ENCODE measurements at regions not wholly inside any gene's neighbourhood (a gene's known extent, or its start where the extent isn't known, plus 50 kb on each side); places are given as distances from the start of the nearest gene placed in this dataset.
A peak's percentile ranks its signal among the peaks of the same experiment; 100 is the strongest.

DNA sequence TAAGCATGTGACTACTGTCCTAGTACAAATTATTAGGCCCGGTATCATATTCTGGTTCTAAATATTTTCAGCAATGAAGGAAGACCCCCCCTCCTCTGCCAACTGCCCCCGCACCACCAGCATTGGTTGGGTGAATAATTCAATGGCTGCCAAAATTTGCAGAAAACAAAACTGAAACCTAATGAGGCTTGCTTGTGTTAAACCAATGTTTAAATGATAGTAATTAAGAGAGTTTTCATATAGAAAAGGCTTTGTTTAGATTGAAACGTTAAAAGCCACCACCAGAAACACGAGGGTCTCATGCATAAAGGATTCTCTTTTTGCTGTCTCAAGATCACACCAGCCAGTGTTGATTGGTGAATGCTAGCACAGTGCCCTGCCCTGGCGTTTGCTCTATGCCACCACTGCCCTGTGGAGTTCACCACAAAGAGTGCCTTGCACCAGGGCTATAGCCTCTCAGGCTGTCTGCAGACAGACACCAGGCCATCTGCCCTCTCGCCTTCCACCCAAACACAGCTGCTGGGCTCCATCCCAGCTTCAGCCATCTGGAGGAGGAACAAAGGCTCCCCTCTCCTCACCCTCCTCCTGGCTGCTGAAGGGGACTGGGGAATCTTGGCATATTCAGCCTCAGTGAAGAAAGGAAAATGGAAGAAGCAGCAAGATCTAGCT, 200.3 kb upstream of the PFN2 start (continued):
- TF ChIP-seq KDM5A (IDR thresholded peaks at IDR 0.05) (no peak), JUNB (IDR thresholded peaks at IDR 0.05) (no peak), ZFP36 (IDR thresholded peaks at IDR 0.05; ENCODE audit: borderline replicate concordance, partially characterized antibody) (no peak), MYC (IDR thresholded peaks at IDR 0.05; ENCODE audit: borderline replicate concordance, low read length) (no peak)
- TF ChIP-seq, protein P1, sequence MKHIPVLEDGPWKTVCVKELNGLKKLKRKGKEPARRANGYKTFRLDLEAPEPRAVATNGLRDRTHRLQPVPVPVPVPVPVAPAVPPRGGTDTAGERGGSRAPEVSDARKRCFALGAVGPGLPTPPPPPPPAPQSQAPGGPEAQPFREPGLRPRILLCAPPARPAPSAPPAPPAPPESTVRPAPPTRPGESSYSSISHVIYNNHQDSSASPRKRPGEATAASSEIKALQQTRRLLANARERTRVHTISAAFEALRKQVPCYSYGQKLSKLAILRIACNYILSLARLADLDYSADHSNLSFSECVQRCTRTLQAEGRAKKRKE (CRISPR knock-in tag; IDR thresholded peaks at IDR 0.05; ENCODE audit: low read depth), result no peak
- TF ChIP-seq, protein P2, sequence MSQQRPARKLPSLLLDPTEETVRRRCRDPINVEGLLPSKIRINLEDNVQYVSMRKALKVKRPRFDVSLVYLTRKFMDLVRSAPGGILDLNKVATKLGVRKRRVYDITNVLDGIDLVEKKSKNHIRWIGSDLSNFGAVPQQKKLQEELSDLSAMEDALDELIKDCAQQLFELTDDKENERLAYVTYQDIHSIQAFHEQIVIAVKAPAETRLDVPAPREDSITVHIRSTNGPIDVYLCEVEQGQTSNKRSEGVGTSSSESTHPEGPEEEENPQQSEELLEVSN (IDR thresholded peaks at IDR 0.05; ENCODE audit: borderline replicate concordance, low read depth), result no peak

DNA sequence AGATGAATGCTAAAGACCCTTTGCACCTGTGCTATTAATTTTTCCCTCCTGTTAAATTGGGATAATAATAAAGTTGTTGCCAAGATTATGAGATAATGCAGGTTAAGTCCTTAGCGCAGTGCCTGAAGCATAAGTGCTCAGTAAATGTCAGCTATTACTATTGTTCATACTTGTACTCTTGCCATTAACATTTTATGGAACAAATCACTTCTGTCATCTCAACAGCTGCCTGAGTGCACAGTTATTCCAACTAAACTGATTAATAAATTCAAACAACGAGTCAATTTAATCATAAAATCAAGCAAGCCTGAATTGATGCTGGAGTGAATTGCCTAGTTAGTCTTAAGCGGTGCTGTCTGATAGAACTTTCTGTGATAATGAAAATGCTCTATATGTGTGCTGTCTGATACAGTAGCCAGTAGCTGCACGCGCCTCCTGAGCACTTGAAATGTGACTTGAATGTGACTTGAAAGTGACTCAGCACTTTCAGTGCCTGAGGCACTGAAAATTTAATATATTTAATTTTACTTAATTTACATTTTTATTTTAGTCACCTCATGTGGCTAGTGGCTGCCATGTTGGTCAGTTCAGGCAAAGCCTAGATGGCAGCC, 198.7 kb upstream of the PFN2 start:
- 91% methylated on average over 5 of the region's 5 CpGs for WGBS (ENCODE audit: missing lambda C conversion rate)
- H3K4me2 ChIP-seq, result no peak overlapping the region
- H3K4me3 ChIP-seq, result no peak overlapping the region
- ChIA-PET CTCF (interaction anchor here (0.9 to 1.4 kb wide), 2 partner anchors 9 to 15 kb away, joined by 4 read pairs; no protein-coding TSS in a partner anchor), POLR2A (no interaction called here)
- FAIRE-seq (no peak), DNase-seq (ENCODE audit: low read depth in 1 of 2, low spot score in 1 of 2) (no peak), ATAC-seq (no peak)
- TF ChIP-seq GATA3 (IDR thresholded peaks at IDR 0.05; ENCODE audit: borderline replicate concordance), result no peak
- TF ChIP-seq SREBF2 (IDR thresholded peaks at IDR 0.05), result no peak
- TF ChIP-seq HEYL (CRISPR knock-in tag; IDR thresholded peaks at IDR 0.05), result no peak
- TF ChIP-seq JUN (IDR thresholded peaks at IDR 0.05), result no peak
- peak; percentile 72; the same call in 1 of the 2 replicates for TF ChIP-seq NFE2L2 (conservative IDR thresholded peaks at IDR 0.05; ENCODE audit: low read length)
- TF ChIP-seq, protein P3, sequence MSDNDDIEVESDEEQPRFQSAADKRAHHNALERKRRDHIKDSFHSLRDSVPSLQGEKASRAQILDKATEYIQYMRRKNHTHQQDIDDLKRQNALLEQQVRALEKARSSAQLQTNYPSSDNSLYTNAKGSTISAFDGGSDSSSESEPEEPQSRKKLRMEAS (IDR thresholded peaks at IDR 0.05), result no peak
- peak; percentile 73 for TF ChIP-seq MAFK (IDR thresholded peaks at IDR 0.05; ENCODE audit: partially characterized antibody)
- H3K27ac ChIP-seq, result peak overlapping the region; percentile 38 to 66; a peak in 3 of 6 replicates
- no peaks in the 10 kb centered on the region for H3K9me3 ChIP-seq
- H3K4me1 ChIP-seq, result peaks cover 9% of the 10 kb centered on the region; the same call in 1 of the 3 replicates

DNA sequence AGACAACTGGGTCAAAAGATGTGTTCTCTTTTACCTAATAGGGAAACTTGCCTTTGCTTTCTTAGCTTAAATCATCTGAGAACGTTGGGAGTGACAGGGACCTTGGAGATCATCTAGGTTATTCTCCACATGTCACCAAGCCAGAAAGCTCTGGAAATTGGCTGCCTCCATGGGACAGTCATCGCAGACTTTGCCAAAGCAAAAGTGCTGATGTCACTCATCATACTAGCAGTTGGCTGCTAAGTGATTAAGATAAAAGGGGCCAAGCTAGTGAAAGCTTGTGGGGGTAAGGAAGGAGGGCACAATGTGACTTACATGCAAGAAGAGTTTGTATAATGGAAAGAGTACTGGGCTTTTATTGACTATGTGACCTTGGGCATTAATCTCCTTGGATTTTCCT, 198.0 kb upstream of the PFN2 start:
- 53% methylated on average over 2 of the region's 2 CpGs for WGBS (ENCODE audit: missing lambda C conversion rate)
- Histone ChIP-seq H3K4me2 (no peak overlapping the region), H3K27ac (peak overlapping the region in 1 of 2 experiments; percentile 66; a peak in 1 of 6 replicates), H3K4me3 (no peak overlapping the region), H3K4me1 (peaks cover 9% of the 10 kb centered on the region; the same call in 1 of the 3 replicates), H3K9me3 (no peaks in the 10 kb centered on the region)
- ATAC-seq (no peak), FAIRE-seq (no peak), DNase-seq (ENCODE audit: low read depth in 1 of 2, low spot score in 1 of 2) (no peak)
- ChIA-PET POLR2A (no interaction called here), CTCF (interaction anchor here (0.9 to 1.4 kb wide), 3 partner anchors 8 to 16 kb away, joined by 4 read pairs; no protein-coding TSS in a partner anchor)
- TF ChIP-seq MAFK (IDR thresholded peaks at IDR 0.05; ENCODE audit: partially characterized antibody), result peak; percentile 32
- no peak for TF ChIP-seq NR3C1 (IDR thresholded peaks at IDR 0.05)

DNA sequence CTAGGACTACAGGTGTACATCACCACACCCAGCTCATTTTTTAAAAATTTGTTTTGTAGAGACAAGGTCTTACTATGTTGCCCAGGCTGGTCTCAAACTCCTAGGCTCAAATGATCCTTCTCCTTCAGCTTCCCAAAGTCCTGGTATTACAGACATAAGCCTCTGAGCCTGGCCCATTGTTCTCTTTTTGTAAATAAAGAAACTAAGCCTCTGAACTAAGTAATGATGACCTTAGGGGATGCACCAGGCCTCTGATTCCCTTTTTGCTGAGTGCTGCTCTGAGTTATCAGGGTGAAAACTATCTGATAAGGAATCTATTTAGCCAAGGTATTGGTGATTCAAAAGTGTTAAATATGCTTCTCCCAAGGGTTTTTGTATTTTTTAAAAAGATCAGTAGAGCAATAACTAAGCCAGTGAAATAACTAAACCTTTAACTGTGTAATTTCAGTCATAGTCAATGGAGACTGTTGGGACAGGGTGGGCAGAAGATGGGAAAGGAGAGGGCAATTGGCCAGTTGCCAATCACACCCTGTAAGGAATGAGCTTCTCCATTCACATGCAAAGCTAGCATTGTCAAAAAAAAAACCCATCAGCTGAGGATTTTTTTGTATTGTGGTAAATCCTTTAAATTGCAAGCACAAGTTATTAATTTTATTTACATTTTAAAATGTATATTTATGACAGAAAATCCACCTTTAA, 194.8 kb upstream of the PFN2 start:
- FAIRE-seq, result no peak
- POLR2A ChIA-PET, result no interaction called here
- DNase-seq (ENCODE audit: low read depth in 1 of 2, low spot score in 1 of 2), result no peak
- ATAC-seq, result no peak
- no peak overlapping the region for H3K27ac ChIP-seq
- peaks cover 9% of the 10 kb centered on the region; the same call in 1 of the 3 replicates for H3K4me1 ChIP-seq
- no peaks in the 10 kb centered on the region for H3K9me3 ChIP-seq
- H3K4me3 ChIP-seq, result no peak overlapping the region
- H3K4me2 ChIP-seq, result no peak overlapping the region
- CTCF ChIA-PET, result interaction anchor here (1.0 kb wide), 1 partner anchor 94 kb away, joined by 4 read pairs; no protein-coding TSS in a partner anchor
- no peak for TF ChIP-seq ZNF302 (CRISPR knock-in tag; IDR thresholded peaks at IDR 0.05)
- no peak for TF ChIP-seq HOXB13 (CRISPR knock-in tag; IDR thresholded peaks at IDR 0.05; ENCODE audit: low read depth)
- TF ChIP-seq HEYL (CRISPR knock-in tag; IDR thresholded peaks at IDR 0.05), result no peak
- TF ChIP-seq HDAC2 (IDR thresholded peaks at IDR 0.05), result no peak
- no peak for TF ChIP-seq CHD2 (IDR thresholded peaks at IDR 0.05; ENCODE audit: low read length, partially characterized antibody)
- no peak for TF ChIP-seq POLR2AphosphoS2 (conservative IDR thresholded peaks at IDR 0.05; ENCODE audit: low read length)
- TF ChIP-seq ESRRA (IDR thresholded peaks at IDR 0.05; ENCODE audit: borderline replicate concordance, low read length), result no peak
- no peak for TF ChIP-seq CBX8 (IDR thresholded peaks at IDR 0.05)
- no peak for TF ChIP-seq RNF2 (IDR thresholded peaks at IDR 0.05; ENCODE audit: borderline replicate concordance, low read depth)
- no peak for TF ChIP-seq MYC (IDR thresholded peaks at IDR 0.05; ENCODE audit: borderline replicate concordance, low read length)
- TF ChIP-seq, protein P4, sequence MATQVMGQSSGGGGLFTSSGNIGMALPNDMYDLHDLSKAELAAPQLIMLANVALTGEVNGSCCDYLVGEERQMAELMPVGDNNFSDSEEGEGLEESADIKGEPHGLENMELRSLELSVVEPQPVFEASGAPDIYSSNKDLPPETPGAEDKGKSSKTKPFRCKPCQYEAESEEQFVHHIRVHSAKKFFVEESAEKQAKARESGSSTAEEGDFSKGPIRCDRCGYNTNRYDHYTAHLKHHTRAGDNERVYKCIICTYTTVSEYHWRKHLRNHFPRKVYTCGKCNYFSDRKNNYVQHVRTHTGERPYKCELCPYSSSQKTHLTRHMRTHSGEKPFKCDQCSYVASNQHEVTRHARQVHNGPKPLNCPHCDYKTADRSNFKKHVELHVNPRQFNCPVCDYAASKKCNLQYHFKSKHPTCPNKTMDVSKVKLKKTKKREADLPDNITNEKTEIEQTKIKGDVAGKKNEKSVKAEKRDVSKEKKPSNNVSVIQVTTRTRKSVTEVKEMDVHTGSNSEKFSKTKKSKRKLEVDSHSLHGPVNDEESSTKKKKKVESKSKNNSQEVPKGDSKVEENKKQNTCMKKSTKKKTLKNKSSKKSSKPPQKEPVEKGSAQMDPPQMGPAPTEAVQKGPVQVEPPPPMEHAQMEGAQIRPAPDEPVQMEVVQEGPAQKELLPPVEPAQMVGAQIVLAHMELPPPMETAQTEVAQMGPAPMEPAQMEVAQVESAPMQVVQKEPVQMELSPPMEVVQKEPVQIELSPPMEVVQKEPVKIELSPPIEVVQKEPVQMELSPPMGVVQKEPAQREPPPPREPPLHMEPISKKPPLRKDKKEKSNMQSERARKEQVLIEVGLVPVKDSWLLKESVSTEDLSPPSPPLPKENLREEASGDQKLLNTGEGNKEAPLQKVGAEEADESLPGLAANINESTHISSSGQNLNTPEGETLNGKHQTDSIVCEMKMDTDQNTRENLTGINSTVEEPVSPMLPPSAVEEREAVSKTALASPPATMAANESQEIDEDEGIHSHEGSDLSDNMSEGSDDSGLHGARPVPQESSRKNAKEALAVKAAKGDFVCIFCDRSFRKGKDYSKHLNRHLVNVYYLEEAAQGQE (IDR thresholded peaks at IDR 0.05), result no peak
- TF ChIP-seq, protein P1 (CRISPR knock-in tag; IDR thresholded peaks at IDR 0.05; ENCODE audit: low read depth), result no peak
- no peak for TF ChIP-seq TFCP2L1 (CRISPR knock-in tag; IDR thresholded peaks at IDR 0.05)
- no peak for TF ChIP-seq HOXB5 (CRISPR knock-in tag; IDR thresholded peaks at IDR 0.05)

All from A549 (cell line).